ENCODE measurements at regions not wholly inside any gene's neighbourhood (a gene's known extent, or its start where the extent isn't known, plus 50 kb on each side); places are given as distances from the start of the nearest gene placed in this dataset.
"Not testable (repeated sequence)": the region's sequence is repeated elsewhere in the genome, so short reads cannot be mapped to it uniquely, and the experiment has no call there.

GRCh38 chr2:150674283-150674682 is 186.8 kb upstream of the RND3 start:
- Mint-ChIP-seq H3K27ac (ENCODE audit: unreplicated experiment) (no peak overlapping the region), H3K27me3 (ENCODE audit: unreplicated experiment) (no peaks in the 10 kb centered on the region), H3K9me3 (ENCODE audit: unreplicated experiment) (no peaks in the 10 kb centered on the region), H3K4me1 (ENCODE audit: low read depth, unreplicated experiment) (no peaks in the 10 kb centered on the region), H3K4me3 (ENCODE audit: unreplicated experiment) (no peak overlapping the region), H3K36me3 (ENCODE audit: unreplicated experiment) (no peaks in the 10 kb centered on the region)
- no peak for TF ChIP-seq CTCF (IDR thresholded peaks at IDR 0.05; ENCODE audit: partially characterized antibody, unreplicated experiment)
- no peak for DNase-seq

GRCh38 chr2:150672311-150672710 is 184.8 kb upstream of the RND3 start:
- no peak for TF ChIP-seq CTCF (IDR thresholded peaks at IDR 0.05; ENCODE audit: partially characterized antibody, unreplicated experiment)
- no peaks in the 10 kb centered on the region for H3K4me1 Mint-ChIP-seq (ENCODE audit: low read depth, unreplicated experiment)

GRCh38 chr2:150669492-150669891 is 182.0 kb upstream of the RND3 start:
- H3K4me1 Mint-ChIP-seq (ENCODE audit: low read depth, unreplicated experiment) = no peaks in the 10 kb centered on the region
- no peak overlapping the region for H3K4me3 Mint-ChIP-seq (ENCODE audit: unreplicated experiment)
- no peak for DNase-seq
- no peak overlapping the region for H3K27ac Mint-ChIP-seq (ENCODE audit: unreplicated experiment)
- TF ChIP-seq CTCF (IDR thresholded peaks at IDR 0.05; ENCODE audit: partially characterized antibody, unreplicated experiment) = no peak
- H3K27me3 Mint-ChIP-seq (ENCODE audit: unreplicated experiment) = no peaks in the 10 kb centered on the region
- H3K36me3 Mint-ChIP-seq (ENCODE audit: unreplicated experiment) = no peaks in the 10 kb centered on the region
- no peaks in the 10 kb centered on the region for H3K9me3 Mint-ChIP-seq (ENCODE audit: unreplicated experiment)

More at GRCh38 chr2:150672311-150672710, 184.8 kb upstream of the RND3 start:
- H3K27me3 Mint-ChIP-seq (ENCODE audit: unreplicated experiment) = no peaks in the 10 kb centered on the region
- H3K9me3 Mint-ChIP-seq (ENCODE audit: unreplicated experiment) = no peaks in the 10 kb centered on the region
- no peaks in the 10 kb centered on the region for H3K36me3 Mint-ChIP-seq (ENCODE audit: unreplicated experiment)
- H3K27ac Mint-ChIP-seq (ENCODE audit: unreplicated experiment) = no peak overlapping the region
- no peak overlapping the region for H3K4me3 Mint-ChIP-seq (ENCODE audit: unreplicated experiment)
- no peak for DNase-seq

DNA sequence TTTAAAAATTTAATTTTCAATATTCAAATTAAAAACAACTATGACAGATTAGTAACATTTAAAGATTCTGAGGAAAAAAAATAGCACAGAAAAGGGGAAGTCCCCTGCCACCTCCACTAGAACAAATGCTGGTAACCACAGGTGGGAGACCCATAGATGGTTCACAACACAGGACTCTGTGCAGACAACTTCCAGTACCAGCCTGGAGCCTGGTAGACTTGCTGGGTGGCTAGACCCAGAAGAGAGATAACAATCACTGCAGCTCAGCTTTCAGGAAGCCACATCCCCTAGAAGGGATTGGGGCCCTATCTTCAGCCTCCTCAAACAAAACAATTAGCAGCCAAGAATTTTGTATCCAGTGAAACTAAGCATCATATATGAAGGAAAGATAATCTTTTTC is 179.6 kb upstream of the RND3 start:
- H3K9me3 Mint-ChIP-seq (ENCODE audit: unreplicated experiment); H3K27ac Mint-ChIP-seq (ENCODE audit: unreplicated experiment); H3K36me3 Mint-ChIP-seq (ENCODE audit: unreplicated experiment); H3K4me1 Mint-ChIP-seq (ENCODE audit: low read depth, unreplicated experiment); H3K27me3 Mint-ChIP-seq (ENCODE audit: unreplicated experiment); DNase-seq; H3K4me3 Mint-ChIP-seq (ENCODE audit: unreplicated experiment): not testable (repeated sequence)

DNA sequence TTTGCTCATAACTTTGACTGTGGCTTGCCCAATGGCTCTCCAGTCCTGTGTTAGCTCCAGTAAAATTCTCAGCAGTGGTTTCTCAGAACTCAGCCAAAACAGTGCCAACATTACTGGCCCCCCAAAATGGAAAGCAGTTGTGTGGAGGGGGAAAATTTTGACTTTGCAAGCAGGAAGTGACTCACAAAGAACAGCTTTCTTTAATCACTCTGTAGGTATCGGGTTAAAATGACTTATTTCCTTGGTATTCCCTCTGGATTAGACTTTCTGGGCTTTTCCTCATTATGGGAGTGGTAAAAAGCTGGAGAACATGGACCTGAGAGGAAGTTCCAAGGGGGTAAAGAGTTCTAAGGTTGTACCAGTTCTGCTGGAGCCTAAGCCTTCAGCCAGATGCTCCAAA is 175.7 kb upstream of the RND3 start:
- H3K36me3 Mint-ChIP-seq (ENCODE audit: unreplicated experiment) = peaks cover 18% of the 10 kb centered on the region
- no peak overlapping the region for H3K27ac Mint-ChIP-seq (ENCODE audit: unreplicated experiment)
- no peak overlapping the region for H3K4me3 Mint-ChIP-seq (ENCODE audit: unreplicated experiment)
- H3K9me3 Mint-ChIP-seq (ENCODE audit: unreplicated experiment) = peaks cover 5% of the 10 kb centered on the region
- no peak for DNase-seq
- no peaks in the 10 kb centered on the region for H3K4me1 Mint-ChIP-seq (ENCODE audit: low read depth, unreplicated experiment)
- H3K27me3 Mint-ChIP-seq (ENCODE audit: unreplicated experiment) = peaks cover 4% of the 10 kb centered on the region
- TF ChIP-seq CTCF (IDR thresholded peaks at IDR 0.05; ENCODE audit: partially characterized antibody, unreplicated experiment) = no peak

GRCh38 chr2:150656002-150656401 is 168.5 kb upstream of the RND3 start:
- DNase-seq = no peak
- TF ChIP-seq CTCF (IDR thresholded peaks at IDR 0.05; ENCODE audit: partially characterized antibody, unreplicated experiment) = no peak
- Mint-ChIP-seq H3K4me1 (ENCODE audit: low read depth, unreplicated experiment) (no peaks in the 10 kb centered on the region), H3K9me3 (ENCODE audit: unreplicated experiment) (no peaks in the 10 kb centered on the region), H3K27ac (ENCODE audit: unreplicated experiment) (no peak overlapping the region), H3K27me3 (ENCODE audit: unreplicated experiment) (peaks cover 2% of the 10 kb centered on the region), H3K36me3 (ENCODE audit: unreplicated experiment) (peaks cover 4% of the 10 kb centered on the region), H3K4me3 (ENCODE audit: unreplicated experiment) (no peak overlapping the region)

Measured in glutamatergic neuron (in vitro differentiated cells).